ENCODE measurements at regions not wholly inside any gene's neighbourhood (a gene's known extent, or its start where the extent isn't known, plus 50 kb on each side); places are given as distances from the start of the nearest gene placed in this dataset.

- no peak for TF ChIP-seq YY1 (IDR thresholded peaks at IDR 0.05; ENCODE audit: extremely low read depth, insufficient replicate concordance, low read depth, low read length)
- TF ChIP-seq, protein P1, sequence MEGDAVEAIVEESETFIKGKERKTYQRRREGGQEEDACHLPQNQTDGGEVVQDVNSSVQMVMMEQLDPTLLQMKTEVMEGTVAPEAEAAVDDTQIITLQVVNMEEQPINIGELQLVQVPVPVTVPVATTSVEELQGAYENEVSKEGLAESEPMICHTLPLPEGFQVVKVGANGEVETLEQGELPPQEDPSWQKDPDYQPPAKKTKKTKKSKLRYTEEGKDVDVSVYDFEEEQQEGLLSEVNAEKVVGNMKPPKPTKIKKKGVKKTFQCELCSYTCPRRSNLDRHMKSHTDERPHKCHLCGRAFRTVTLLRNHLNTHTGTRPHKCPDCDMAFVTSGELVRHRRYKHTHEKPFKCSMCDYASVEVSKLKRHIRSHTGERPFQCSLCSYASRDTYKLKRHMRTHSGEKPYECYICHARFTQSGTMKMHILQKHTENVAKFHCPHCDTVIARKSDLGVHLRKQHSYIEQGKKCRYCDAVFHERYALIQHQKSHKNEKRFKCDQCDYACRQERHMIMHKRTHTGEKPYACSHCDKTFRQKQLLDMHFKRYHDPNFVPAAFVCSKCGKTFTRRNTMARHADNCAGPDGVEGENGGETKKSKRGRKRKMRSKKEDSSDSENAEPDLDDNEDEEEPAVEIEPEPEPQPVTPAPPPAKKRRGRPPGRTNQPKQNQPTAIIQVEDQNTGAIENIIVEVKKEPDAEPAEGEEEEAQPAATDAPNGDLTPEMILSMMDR (IDR thresholded peaks at IDR 0.05 in 2 of 3, conservative IDR thresholded peaks at IDR 0.05 in 1 of 3; ENCODE audit: borderline replicate concordance in 1 of 3, insufficient read depth in 1 of 3, low read depth in 2 of 3, low read length in 2 of 3): no peak
- no peak for TF ChIP-seq EZH2 (IDR thresholded peaks at IDR 0.05)
- TF ChIP-seq POLR2A (IDR thresholded peaks at IDR 0.05; ENCODE audit: borderline replicate concordance, extremely low read depth, insufficient read depth, insufficient read length): no peak
- no peak for TF ChIP-seq SP1 (IDR thresholded peaks at IDR 0.05; ENCODE audit: low read depth)
- TF ChIP-seq, protein P2, sequence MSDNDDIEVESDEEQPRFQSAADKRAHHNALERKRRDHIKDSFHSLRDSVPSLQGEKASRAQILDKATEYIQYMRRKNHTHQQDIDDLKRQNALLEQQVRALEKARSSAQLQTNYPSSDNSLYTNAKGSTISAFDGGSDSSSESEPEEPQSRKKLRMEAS (IDR thresholded peaks at IDR 0.05): no peak
- TF ChIP-seq POLR2AphosphoS5 (IDR thresholded peaks at IDR 0.05; ENCODE audit: low read depth, low read length): no peak
- TF ChIP-seq TCF7L2 (IDR thresholded peaks at IDR 0.05; ENCODE audit: borderline replicate concordance, extremely low read depth, insufficient read depth, insufficient read length): no peak
- TF ChIP-seq ZNF274 (IDR thresholded peaks at IDR 0.05; ENCODE audit: low read depth, low read length): no peak
- TF ChIP-seq RAD21 (IDR thresholded peaks at IDR 0.05; ENCODE audit: low read depth): no peak
- TF ChIP-seq REST (IDR thresholded peaks at IDR 0.05; ENCODE audit: low read depth): no peak
- no peak for TF ChIP-seq CEBPB (IDR thresholded peaks at IDR 0.05; ENCODE audit: low read depth)
Measured at GRCh38 chr13:34422956-34423355, 519.1 kb upstream of the NBEA start.
